IMR-90 (cell line): ENCODE measurements at regions not wholly inside any gene's neighbourhood (a gene's known extent, or its start where the extent isn't known, plus 50 kb on each side); places are given as distances from the start of the nearest gene placed in this dataset.

ENCODE experiments used
- CEBPB ChIP-seq: IDR thresholded peaks from 2 replicates; pipeline ENCODE4 v1.6.1; 2012; ENCODE audit warnings: low read depth, low read length, improper control_type of control experiment
- CTCF ChIP-seq: conservative IDR thresholded peaks from 2 replicates; pipeline ENCODE4 v1.5.1; 2012; ENCODE audit warnings: mild to moderate bottlenecking, low read depth, low read length, improper control_type of control experiment
- FOS ChIP-seq: fragments of 150-350 bp; IDR thresholded peaks from 2 replicates; pipeline ENCODE4 v1.6.1; 2016; ENCODE audit warnings: low read depth, low read length
- MAFK ChIP-seq: IDR thresholded peaks from 2 replicates; pipeline ENCODE4 v1.6.1; 2012; ENCODE audit warnings: low read depth, low read length, improper control_type of control experiment
- MAZ ChIP-seq: IDR thresholded peaks from 2 replicates; pipeline ENCODE4 v1.6.1; 2012; ENCODE audit warnings: low read depth, mild to moderate bottlenecking, low read length, improper control_type of control experiment, moderate library complexity, borderline replicate concordance
- MXI1 ChIP-seq: IDR thresholded peaks from 2 replicates; pipeline ENCODE4 v1.6.1; 2012; ENCODE audit warnings: low read depth, mild to moderate bottlenecking, low read length, moderate library complexity, borderline replicate concordance
- POLR2A ChIP-seq: IDR thresholded peaks from 2 replicates; pipeline ENCODE4 v1.6.1; 2012; ENCODE audit warnings: mild to moderate bottlenecking, low read depth, low read length
- RAD21 ChIP-seq: IDR thresholded peaks from 2 replicates; pipeline ENCODE4 v1.6.1; 2012; ENCODE audit warnings: low read length, improper control_type of control experiment
- RCOR1 ChIP-seq: IDR thresholded peaks from 2 replicates; pipeline ENCODE4 v1.6.1; 2012; ENCODE audit warnings: mild to moderate bottlenecking, low read length, improper control_type of control experiment; ENCODE audit not compliant: insufficient replicate concordance
- RFX5 ChIP-seq: IDR thresholded peaks from 2 replicates; pipeline ENCODE4 v1.8.0; 2012; ENCODE audit warnings: low read depth, mild to moderate bottlenecking, low read length, moderate library complexity
- SMC3 ChIP-seq: fragments of 150-350 bp; IDR thresholded peaks from 2 replicates; pipeline ENCODE4 v1.6.1; 2016; ENCODE audit warnings: low read depth, mild to moderate bottlenecking, antibody characterized with exemption, low read length, moderate library complexity
- USF2 ChIP-seq: fragments of 150-350 bp; IDR thresholded peaks from 2 replicates; pipeline ENCODE4 v1.6.1; 2017; ENCODE audit warnings: mild to moderate bottlenecking, antibody characterized with exemption, low read length, low read depth

- no peak for TF ChIP-seq USF2
- TF ChIP-seq MAFK: no peak
- TF ChIP-seq RFX5: no peak
- no peak for TF ChIP-seq CTCF
- TF ChIP-seq POLR2A: no peak
- TF ChIP-seq SMC3: no peak
- no peak for TF ChIP-seq RAD21
- TF ChIP-seq CEBPB: no peak
- TF ChIP-seq FOS: no peak
- TF ChIP-seq MXI1: no peak
- no peak for TF ChIP-seq RCOR1
- TF ChIP-seq MAZ: no peak
Measured at GRCh38 chrX:117711782-117712181, 404.8 kb downstream of the KLHL13 start.
